Stimulated activated CD4-positive, alpha-beta T cell treated with anti-CD3 and anti-CD28 coated beads, Interleukin-12 subunit alpha, Interleukin-12 subunit beta, amount 100 ng/mL, for 48 hours (primary cell): ENCODE measurements at regions not wholly inside any gene's neighbourhood (a gene's known extent, or its start where the extent isn't known, plus 50 kb on each side); places are given as distances from the start of the nearest gene placed in this dataset.

ENCODE experiments used
- DNase-seq, 3 donors: peaks; one replicate each; pipeline ENCODE4 v3.0.0-alpha.2; 2020; ENCODE audit warnings: low read depth in 2 of 3, low spot score in 1 of 3

- DNase-seq, result no peak
Measured at GRCh38 chr4:14744346-14744745, 257.9 kb upstream of the CPEB2 start.

GRCh38 chr4:14749910-14750309, 252.4 kb upstream of the CPEB2 start:
- DNase-seq, result peak in 2 of 3 donors; percentile 1 to 8

- DNase-seq, result no peak
Measured at GRCh38 chr4:14752341-14753046, 249.8 kb upstream of the CPEB2 start.

DNA sequence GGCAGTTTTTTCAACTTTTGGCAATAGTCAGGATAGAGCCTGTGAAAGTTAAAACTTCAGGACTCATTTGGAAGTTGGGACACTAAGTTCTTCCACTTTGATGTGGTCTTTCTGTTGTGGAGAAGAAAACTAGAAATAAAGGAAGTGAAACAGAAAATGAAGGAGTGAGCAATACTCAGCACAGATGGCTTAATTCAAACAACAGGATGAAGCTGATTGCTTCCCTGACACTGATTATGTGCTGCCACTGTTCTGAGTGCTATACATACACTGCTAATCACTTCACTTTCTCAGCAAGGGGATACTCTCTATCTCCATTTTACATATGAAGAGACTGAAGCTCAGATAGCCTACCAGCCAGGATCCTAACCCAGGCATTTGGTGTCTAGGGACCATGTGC, 235.1 kb upstream of the CPEB2 start:
- no peak for DNase-seq

- no peak for DNase-seq
Measured at GRCh38 chr4:14768449-14768848, 233.8 kb upstream of the CPEB2 start.

- no peak for DNase-seq
Measured at GRCh38 chr4:14769993-14770392, 232.3 kb upstream of the CPEB2 start.

- DNase-seq, result no peak
Measured at GRCh38 chr4:14771094-14771493, 231.2 kb upstream of the CPEB2 start.

DNA sequence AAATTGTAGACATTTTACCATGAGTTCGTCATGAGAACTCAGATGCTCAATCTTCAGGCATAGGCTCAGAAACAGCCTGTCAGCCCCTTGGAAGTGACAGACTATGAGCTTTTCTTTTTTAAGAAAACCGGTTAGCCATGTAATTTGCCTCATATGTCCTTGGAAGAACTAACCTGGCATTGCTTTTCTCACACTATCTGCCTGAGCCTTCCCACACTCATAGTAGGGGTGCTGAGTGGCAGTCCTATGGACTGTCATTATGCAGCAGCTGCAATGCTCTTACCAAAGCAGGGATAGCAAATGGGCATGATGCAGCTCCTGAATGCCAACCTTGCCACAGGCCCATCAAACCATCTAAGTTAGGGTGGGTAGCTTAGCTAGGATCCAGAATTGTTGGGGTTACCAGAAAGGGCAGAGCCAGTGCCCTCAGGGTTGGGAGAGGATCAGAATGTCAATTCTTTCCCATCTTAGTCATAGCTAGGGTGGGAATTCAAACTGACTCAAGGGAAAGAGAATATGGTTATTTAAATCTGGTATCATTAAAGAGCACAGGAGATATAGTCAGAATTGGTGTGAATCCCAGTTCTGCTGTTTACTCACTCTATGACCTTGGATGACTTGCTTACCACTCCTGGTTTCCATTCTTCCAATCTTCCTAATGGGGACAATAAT, 230.6 kb upstream of the CPEB2 start:
- DNase-seq, result no peak

- DNase-seq, result no peak
Measured at GRCh38 chr4:14772388-14772787, 229.9 kb upstream of the CPEB2 start.

DNA sequence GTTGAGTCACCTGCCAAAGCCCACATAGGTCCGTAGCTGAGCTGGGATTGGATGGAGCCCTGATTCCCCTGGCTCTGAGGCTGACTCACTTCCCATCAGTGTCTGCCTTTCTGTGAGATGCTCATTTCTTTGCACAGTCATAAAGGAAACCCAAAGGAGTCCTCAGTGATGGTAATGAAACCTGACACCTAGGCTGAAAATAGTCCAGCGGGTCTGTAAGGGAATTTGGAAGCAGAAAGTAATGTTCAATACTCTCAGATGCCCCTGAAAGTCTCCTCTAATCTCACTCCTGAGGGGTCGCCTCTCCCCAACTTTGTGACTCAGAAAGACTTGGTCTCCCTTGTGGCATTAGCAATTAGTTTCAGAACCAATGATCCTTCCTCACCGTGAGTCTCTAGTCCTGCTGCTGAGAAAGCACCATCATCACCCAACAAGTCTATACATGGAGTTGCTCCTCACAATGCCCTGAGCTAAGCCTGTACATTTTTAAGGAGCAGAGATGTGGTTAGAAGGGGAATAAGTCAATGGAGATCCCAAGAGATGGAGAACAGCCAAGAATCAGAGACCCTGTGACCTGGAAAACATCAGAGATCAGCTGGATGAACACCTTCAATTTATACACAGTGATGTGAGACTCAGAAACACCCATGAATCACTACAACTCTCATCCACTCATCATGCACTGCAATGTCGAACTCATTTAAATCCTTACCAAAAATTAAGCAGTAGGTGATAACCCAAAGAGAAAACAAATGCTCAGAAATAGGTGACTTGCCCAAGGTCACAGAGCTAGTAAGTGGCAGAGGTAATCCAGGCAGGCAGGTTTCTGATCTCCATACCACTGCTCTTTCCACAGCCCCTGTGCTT, 219.0 kb upstream of the CPEB2 start:
- DNase-seq, result peak; percentile 42 to 58 (median 48)

DNA sequence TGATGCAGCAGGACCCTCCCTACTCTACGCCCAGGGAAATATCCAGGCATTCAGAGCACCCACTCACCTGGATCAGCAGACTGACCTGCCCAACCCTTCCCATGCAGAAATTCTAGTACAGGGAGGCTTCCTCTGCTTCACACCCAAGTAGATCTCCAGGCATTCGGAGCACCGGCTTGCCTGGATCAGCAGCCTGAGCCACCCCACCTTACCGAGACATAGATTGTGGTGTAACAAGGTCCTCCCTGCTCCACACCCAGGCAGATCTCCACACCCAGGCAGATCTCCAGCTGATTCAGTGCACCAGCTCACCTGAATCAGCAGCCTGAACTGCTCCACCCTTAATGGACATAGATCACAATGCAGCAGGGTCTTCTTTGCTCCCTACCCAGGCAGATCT, 215.1 kb upstream of the CPEB2 start:
- DNase-seq, result no peak

DNA sequence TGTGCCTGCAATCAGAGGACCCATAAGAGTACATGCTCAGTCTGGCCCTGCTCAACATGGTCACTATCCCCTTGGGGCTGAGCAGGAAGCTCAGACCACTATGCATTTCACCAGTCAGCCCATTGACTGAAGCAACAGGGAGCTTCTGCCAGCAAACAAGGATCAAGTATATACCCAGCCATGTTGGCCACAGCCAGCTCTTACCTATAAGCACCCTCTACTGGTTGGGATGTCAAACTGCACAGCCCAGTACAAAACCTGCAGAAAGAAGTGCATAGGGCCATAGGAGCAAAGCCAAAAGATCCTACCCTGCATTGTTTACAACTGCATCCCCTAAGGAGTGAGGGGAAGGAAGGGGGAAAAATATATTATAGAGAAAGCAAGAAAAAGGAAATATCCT, 214.4 kb upstream of the CPEB2 start:
- peak in 1 of 3 donors; percentile 12 for DNase-seq

DNA sequence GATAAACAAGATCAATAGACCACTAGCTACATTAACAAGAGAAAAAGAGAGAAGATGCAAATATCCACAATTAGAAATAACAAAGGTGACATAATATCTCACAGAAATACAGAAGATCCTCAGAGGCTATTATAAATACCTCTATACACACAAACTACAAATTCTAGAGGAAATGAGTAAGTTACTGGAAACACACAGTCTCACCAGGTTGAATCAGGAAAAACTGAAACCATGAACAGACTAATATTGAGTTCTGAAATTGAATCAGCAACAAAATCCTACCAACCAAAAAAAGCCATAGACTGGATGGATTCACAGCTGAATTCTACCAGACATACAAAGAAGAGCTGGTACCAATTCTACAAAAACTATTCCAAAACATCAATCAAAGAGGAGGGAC, 211.8 kb upstream of the CPEB2 start:
- DNase-seq, result no peak

GRCh38 chr4:14792702-14793227, 209.5 kb upstream of the CPEB2 start:
- no peak for DNase-seq

DNA sequence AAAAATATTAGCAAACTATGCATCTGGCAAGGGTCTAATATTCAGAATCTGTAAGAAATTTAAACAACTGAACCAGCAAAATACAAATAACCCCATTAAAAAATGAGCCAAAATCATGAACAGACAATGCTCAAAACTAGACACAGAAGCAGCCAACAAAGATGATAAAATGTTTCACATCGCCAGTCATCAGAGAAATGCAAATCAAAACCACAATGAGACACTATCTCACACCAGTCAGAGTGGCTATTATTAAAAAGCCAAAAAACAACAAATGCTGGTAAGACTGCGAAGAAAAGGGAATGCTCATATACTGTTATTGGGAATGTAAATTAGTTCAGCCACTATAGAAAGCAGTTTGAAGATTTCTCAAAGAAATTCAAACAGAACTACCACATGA, 201.3 kb upstream of the CPEB2 start:
- no peak for DNase-seq

DNA sequence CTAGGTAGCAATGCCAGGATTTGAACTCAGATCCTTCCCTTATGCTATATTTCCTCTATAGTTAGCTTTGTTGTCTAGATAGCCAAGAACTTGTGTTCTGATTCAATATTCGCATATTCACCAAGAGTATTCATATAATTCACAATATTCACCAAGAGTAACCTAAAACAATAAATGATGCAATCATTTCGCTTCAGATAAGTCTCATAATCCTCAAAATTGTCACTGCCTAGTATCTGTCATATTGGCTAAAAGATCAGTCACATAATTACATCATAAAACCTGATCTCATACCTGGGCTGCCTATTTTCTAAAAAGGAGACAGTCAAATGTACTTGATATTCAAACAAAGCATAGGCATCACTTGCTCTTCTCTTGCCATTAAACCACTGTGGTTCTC, 199.7 kb upstream of the CPEB2 start:
- no peak for DNase-seq

DNA sequence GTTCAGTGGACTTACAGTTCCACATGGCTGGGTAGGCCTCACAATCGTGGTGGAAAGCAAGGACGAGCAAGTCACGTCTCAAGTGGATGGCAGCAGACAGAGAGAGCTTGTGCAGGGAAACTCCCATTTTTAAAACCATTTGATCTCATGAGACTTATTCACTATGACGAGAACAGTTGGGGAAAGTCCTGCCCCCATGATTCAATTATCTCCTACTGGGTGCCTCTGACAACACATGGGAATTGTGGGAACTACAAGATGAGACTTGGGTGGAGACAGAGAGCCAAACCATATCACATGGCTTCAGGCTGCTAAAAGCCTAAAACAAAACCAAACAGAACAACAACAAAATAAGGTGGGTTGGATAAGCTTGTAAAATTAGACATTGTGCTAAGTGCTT, 194.4 kb upstream of the CPEB2 start:
- DNase-seq, result no peak

- no peak for DNase-seq
Measured at GRCh38 chr4:14809203-14809602, 193.1 kb upstream of the CPEB2 start.

DNA sequence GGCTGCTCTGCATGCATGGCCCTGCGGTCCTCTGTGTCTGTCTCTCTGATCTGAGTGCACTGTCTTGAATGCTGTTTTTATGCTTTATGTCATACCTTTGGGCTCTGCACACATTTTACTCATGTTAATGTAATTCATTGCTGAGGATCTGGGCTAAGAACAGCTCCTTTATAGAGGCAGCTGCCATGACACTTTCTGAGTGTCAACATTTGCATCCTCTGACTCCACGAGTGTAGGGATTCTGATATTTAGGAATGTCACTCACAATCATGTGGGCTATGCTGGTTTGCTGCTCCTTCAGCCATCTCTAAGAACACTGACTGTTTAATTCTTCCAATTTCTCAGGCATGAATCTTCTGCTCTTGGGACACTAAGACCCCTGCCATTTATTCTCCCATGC, 192.2 kb upstream of the CPEB2 start:
- DNase-seq, result no peak

DNA sequence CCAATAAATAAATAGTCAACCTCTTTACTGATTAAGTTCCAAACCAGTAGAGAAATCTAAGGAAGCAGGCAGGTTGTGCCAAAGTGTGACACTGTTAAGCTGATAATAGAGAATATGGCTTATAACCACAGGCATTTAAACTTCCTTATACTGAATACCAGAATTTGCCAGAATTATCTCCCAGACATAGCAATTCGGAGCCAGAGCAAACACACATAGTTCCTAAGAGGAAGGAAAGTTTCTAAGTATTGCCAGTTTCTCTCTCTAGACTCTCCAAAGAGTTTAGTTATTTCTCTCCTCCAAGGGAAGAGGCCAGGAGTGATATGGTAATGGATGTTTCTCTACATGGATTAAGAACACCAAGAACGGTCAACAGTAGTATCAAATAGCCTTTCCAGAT, 191.7 kb upstream of the CPEB2 start:
- no peak for DNase-seq

DNA sequence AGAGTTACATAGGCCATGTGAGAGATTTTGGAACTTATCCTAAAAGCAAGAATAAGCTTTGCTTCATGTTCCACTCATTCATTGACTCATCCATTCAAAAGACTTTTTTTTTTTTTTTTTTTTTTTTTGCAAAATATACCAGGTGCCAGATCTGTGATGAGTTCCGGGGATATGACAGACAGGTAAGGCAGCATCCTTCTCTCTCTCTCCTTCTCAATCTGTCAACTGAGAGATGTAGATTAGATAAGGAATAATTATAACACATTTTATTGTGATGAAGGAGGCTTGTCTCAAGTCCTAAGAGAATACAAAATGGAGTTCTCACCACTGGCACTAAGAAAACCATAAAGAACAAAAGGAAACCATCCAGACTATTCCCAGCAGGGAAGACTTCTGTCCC, 190.2 kb upstream of the CPEB2 start:
- DNase-seq, result no peak
